ENCODE measurements at regions not wholly inside any gene's neighbourhood (a gene's known extent, or its start where the extent isn't known, plus 50 kb on each side); places are given as distances from the start of the nearest gene placed in this dataset.

DNA sequence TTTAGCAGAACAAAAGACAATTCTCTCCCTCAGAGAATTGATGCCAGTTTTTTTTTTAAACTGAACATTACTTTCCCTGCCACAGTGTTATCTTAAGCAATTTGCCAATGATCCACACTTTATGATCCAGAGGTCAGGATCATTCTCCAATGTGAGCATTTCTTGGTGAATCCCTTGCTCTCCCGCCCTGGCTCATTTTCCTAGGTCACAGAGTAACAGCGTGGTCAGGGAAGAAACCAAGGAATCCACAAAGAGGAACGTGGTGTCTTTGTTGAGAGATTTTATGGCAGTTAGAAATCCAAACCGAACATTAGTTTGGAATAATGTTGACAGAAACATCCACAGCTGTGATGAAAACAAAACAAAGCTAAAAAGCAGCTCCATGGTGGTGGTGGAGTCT, 250.3 kb downstream of the TTC32 start:
- no peak overlapping the region for H3K9ac ChIP-seq
- H2AFZ ChIP-seq (ENCODE audit: low read depth) = no peak overlapping the region
- H4K20me1 ChIP-seq (ENCODE audit: insufficient read depth) = no peaks in the 10 kb centered on the region
- H3K27me3 ChIP-seq (ENCODE audit: insufficient read depth, low read depth) = no peaks in the 10 kb centered on the region
- H3K27ac ChIP-seq = no peak overlapping the region
- H3K4me2 ChIP-seq = no peak overlapping the region
- TF ChIP-seq, protein P1, sequence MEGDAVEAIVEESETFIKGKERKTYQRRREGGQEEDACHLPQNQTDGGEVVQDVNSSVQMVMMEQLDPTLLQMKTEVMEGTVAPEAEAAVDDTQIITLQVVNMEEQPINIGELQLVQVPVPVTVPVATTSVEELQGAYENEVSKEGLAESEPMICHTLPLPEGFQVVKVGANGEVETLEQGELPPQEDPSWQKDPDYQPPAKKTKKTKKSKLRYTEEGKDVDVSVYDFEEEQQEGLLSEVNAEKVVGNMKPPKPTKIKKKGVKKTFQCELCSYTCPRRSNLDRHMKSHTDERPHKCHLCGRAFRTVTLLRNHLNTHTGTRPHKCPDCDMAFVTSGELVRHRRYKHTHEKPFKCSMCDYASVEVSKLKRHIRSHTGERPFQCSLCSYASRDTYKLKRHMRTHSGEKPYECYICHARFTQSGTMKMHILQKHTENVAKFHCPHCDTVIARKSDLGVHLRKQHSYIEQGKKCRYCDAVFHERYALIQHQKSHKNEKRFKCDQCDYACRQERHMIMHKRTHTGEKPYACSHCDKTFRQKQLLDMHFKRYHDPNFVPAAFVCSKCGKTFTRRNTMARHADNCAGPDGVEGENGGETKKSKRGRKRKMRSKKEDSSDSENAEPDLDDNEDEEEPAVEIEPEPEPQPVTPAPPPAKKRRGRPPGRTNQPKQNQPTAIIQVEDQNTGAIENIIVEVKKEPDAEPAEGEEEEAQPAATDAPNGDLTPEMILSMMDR (conservative IDR thresholded peaks at IDR 0.05; ENCODE audit: low read depth, low read length) = no peak
- no peak overlapping the region for H3K4me3 ChIP-seq (IDR thresholded peaks at IDR 0.05; ENCODE audit: insufficient read depth, low read depth, low read length)
- H3K36me3 ChIP-seq (ENCODE audit: insufficient read depth) = no peaks in the 10 kb centered on the region
- no peaks in the 10 kb centered on the region for H3K4me1 ChIP-seq (ENCODE audit: low read depth, poor library complexity, severe bottlenecking)
- no peaks in the 10 kb centered on the region for H3K79me2 ChIP-seq (ENCODE audit: insufficient read depth, low read depth)

DNA sequence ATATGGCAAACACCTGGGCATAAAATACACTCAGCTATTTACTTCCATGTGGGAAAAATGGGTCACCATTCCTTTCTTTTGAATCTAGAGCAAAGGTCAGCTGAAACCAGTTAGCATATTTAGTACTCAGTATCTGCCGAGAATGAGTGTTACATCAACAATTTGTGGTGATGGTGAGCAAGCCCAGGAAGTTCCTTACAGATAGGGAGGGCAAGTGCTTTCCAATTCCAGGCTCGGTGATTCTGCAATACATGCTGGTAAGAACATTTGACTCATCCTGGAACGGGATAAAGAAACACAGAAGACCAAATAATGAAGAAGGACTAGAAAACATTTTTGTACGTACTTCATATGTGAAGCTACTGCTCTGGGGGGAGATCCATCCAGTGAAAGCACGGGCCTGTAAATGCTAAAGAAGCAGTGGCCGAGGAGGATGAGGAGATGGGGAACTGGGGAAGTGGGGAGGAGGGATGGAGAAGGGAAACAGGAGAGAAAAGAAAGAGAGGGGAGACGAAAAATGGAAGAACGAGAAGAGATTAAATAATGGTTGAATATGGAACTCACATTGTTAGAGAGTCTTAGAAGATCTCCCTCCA, 251.9 kb downstream of the TTC32 start:
- no peak overlapping the region for H3K4me3 ChIP-seq (IDR thresholded peaks at IDR 0.05; ENCODE audit: insufficient read depth, low read depth, low read length)
- H3K4me1 ChIP-seq (ENCODE audit: low read depth, poor library complexity, severe bottlenecking) = no peaks in the 10 kb centered on the region
- no peaks in the 10 kb centered on the region for H3K79me2 ChIP-seq (ENCODE audit: insufficient read depth, low read depth)
- H3K36me3 ChIP-seq (ENCODE audit: insufficient read depth) = no peaks in the 10 kb centered on the region
- H2AFZ ChIP-seq (ENCODE audit: low read depth) = no peak overlapping the region
- no peaks in the 10 kb centered on the region for H4K20me1 ChIP-seq (ENCODE audit: insufficient read depth)
- no peak overlapping the region for H3K4me2 ChIP-seq
- no peak overlapping the region for H3K27ac ChIP-seq
- H3K27me3 ChIP-seq (ENCODE audit: insufficient read depth, low read depth) = no peaks in the 10 kb centered on the region
- no peak overlapping the region for H3K9ac ChIP-seq
- TF ChIP-seq, protein P1 (conservative IDR thresholded peaks at IDR 0.05; ENCODE audit: low read depth, low read length) = no peak

DNA sequence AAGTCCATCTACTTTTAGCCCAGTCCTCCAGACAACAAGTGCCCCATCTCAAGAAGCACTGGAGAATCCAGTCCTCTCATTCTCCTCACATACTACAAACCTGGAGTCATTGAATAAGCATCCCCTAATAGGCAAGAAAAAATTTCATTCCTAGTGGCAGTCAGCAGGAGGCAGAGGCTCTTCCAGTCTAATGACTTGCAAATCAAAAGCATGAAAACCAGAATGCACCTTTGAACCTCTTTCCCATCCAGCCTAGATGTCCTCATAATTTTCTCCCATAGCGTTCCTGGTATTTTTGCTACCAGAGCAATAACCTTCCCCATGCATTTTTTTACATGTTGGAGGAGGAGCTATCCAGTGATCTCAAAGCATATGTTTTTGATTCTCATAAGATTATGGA, 252.6 kb downstream of the TTC32 start:
- no peak overlapping the region for H2AFZ ChIP-seq (ENCODE audit: low read depth)
- H3K9ac ChIP-seq = no peak overlapping the region
- H4K20me1 ChIP-seq (ENCODE audit: insufficient read depth) = no peaks in the 10 kb centered on the region
- H3K4me1 ChIP-seq (ENCODE audit: low read depth, poor library complexity, severe bottlenecking) = no peaks in the 10 kb centered on the region
- H3K4me2 ChIP-seq = no peak overlapping the region
- TF ChIP-seq, protein P1 (conservative IDR thresholded peaks at IDR 0.05; ENCODE audit: low read depth, low read length) = no peak
- no peaks in the 10 kb centered on the region for H3K27me3 ChIP-seq (ENCODE audit: insufficient read depth, low read depth)
- H3K27ac ChIP-seq = no peak overlapping the region
- no peaks in the 10 kb centered on the region for H3K36me3 ChIP-seq (ENCODE audit: insufficient read depth)
- no peak overlapping the region for H3K4me3 ChIP-seq (IDR thresholded peaks at IDR 0.05; ENCODE audit: insufficient read depth, low read depth, low read length)
- no peaks in the 10 kb centered on the region for H3K79me2 ChIP-seq (ENCODE audit: insufficient read depth, low read depth)

DNA sequence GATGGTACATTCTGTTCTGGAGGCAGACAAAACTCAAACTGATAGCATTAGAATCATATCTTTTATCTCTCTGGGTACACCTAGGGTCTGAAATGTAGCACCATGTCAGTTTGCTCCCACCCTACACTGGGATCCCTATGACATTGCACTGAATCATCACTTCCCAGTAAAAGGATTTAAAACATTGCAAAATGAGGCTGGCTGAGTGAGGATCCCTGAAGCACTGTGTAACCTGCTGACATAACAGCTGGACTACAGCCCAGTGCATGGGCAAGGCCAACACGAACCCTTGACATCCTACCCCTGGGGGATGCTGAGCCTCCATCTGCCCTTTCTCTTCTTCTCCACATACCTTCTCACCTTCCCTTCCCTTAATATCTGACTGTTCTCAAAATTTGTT, 253.2 kb downstream of the TTC32 start:
- H3K27ac ChIP-seq = no peak overlapping the region
- no peak overlapping the region for H2AFZ ChIP-seq (ENCODE audit: low read depth)

More for the DNA sequence above, 253.2 kb downstream of the TTC32 start:
- Histone ChIP-seq H3K4me2 (no peak overlapping the region), H4K20me1 (ENCODE audit: insufficient read depth) (no peaks in the 10 kb centered on the region), H3K9ac (no peak overlapping the region), H3K27me3 (ENCODE audit: insufficient read depth, low read depth) (no peaks in the 10 kb centered on the region), H3K4me3 (IDR thresholded peaks at IDR 0.05; ENCODE audit: insufficient read depth, low read depth, low read length) (no peak overlapping the region), H3K79me2 (ENCODE audit: insufficient read depth, low read depth) (no peaks in the 10 kb centered on the region), H3K36me3 (ENCODE audit: insufficient read depth) (no peaks in the 10 kb centered on the region), H3K4me1 (ENCODE audit: low read depth, poor library complexity, severe bottlenecking) (peaks cover 4% of the 10 kb centered on the region)
- TF ChIP-seq, protein P1 (conservative IDR thresholded peaks at IDR 0.05; ENCODE audit: low read depth, low read length) = no peak

Measured in KMS-11 (cell line).